DMS53 (cell line): ENCODE measurements at regions not wholly inside any gene's neighbourhood (a gene's known extent, or its start where the extent isn't known, plus 50 kb on each side); places are given as distances from the start of the nearest gene placed in this dataset.
"Not testable (repeated sequence)": the region's sequence is repeated elsewhere in the genome, so short reads cannot be mapped to it uniquely, and the experiment has no call there.

Experiments
- DNase-seq: peaks from one replicate; lab custom pipeline; 2025; lab: John Stamatoyannopoulos, UW

GRCh38 chr2:81362468-81362867, 1057.9 kb upstream of the LRRTM1 start:
- not testable (repeated sequence) for DNase-seq

GRCh38 chr2:81355436-81355835, 1050.9 kb upstream of the LRRTM1 start:
- peak; percentile 7 for DNase-seq

- DNase-seq: no peak
Observed at GRCh38 chr2:81334046-81334445, 1029.5 kb upstream of the LRRTM1 start.

GRCh38 chr2:81328968-81329367, 1024.4 kb upstream of the LRRTM1 start:
- no peak for DNase-seq

GRCh38 chr2:81327911-81328310, 1023.4 kb upstream of the LRRTM1 start:
- no peak for DNase-seq

- DNase-seq: peak; percentile 81
Observed at GRCh38 chr2:81324046-81324445, 1019.5 kb upstream of the LRRTM1 start.

GRCh38 chr2:81304154-81304830, 999.7 kb upstream of the LRRTM1 start:
- DNase-seq: no peak

- no peak for DNase-seq
Observed at GRCh38 chr2:81303321-81303720, 998.8 kb upstream of the LRRTM1 start.

- no peak for DNase-seq
Observed at GRCh38 chr2:81299841-81300240, 995.3 kb upstream of the LRRTM1 start.

GRCh38 chr2:81290846-81291245, 986.3 kb upstream of the LRRTM1 start:
- no peak for DNase-seq

GRCh38 chr2:81283081-81283480, 978.5 kb upstream of the LRRTM1 start:
- peak; percentile 61 for DNase-seq

GRCh38 chr2:81282151-81282769, 977.7 kb upstream of the LRRTM1 start:
- DNase-seq: no peak

- DNase-seq: peak; percentile 43
Observed at GRCh38 chr2:81276595-81276994, 972.0 kb upstream of the LRRTM1 start.

GRCh38 chr2:81266106-81266505, 961.6 kb upstream of the LRRTM1 start:
- peak; percentile 67 for DNase-seq

- DNase-seq: no peak
Observed at GRCh38 chr2:81263989-81264388, 959.4 kb upstream of the LRRTM1 start.

- peak; percentile 81 for DNase-seq
Observed at GRCh38 chr2:81260320-81260719, 955.8 kb upstream of the LRRTM1 start.

- no peak for DNase-seq
Observed at GRCh38 chr2:81250270-81250669, 945.7 kb upstream of the LRRTM1 start.

GRCh38 chr2:81249152-81249551, 944.6 kb upstream of the LRRTM1 start:
- no peak for DNase-seq

- no peak for DNase-seq
Observed at GRCh38 chr2:81247648-81248047, 943.1 kb upstream of the LRRTM1 start.

- no peak for DNase-seq
Observed at GRCh38 chr2:81242501-81242900, 937.9 kb upstream of the LRRTM1 start.

- no peak for DNase-seq
Observed at GRCh38 chr2:81238462-81238861, 933.9 kb upstream of the LRRTM1 start.

GRCh38 chr2:81235601-81236000, 931.0 kb upstream of the LRRTM1 start:
- DNase-seq: peak; percentile 9

- peak; percentile 31 for DNase-seq
Observed at GRCh38 chr2:81234711-81235110, 930.2 kb upstream of the LRRTM1 start.

GRCh38 chr2:81225756-81226155, 921.2 kb upstream of the LRRTM1 start:
- DNase-seq: no peak
